GM20000 (cell line): ENCODE measurements at regions not wholly inside any gene's neighbourhood (a gene's known extent, or its start where the extent isn't known, plus 50 kb on each side); places are given as distances from the start of the nearest gene placed in this dataset.
"Not testable (repeated sequence)": the region's sequence is repeated elsewhere in the genome, so short reads cannot be mapped to it uniquely, and the experiment has no call there.

ENCODE experiments used
- DNase-seq: peaks from one replicate; pipeline ENCODE4 v3.0.0; 2012; ENCODE audit warnings: low spot score
- CTCF ChIP-seq: IDR thresholded peaks from 2 replicates; pipeline ENCODE4 v1.5.1; 2012; ENCODE audit warnings: mild to moderate bottlenecking, control low read depth; ENCODE audit errors: extremely low read depth, missing control alignments

GRCh38 chr2:109689182-109689930, 75.2 kb downstream of the SOWAHC start:
- no peak for DNase-seq
- no peak for TF ChIP-seq CTCF

GRCh38 chr2:109689973-109690372, 75.8 kb downstream of the SOWAHC start:
- no peak for DNase-seq
- no peak for TF ChIP-seq CTCF

- no peak for TF ChIP-seq CTCF
Observed at GRCh38 chr2:109690457-109690821, 76.3 kb downstream of the SOWAHC start.

GRCh38 chr2:109690822-109691541, 76.8 kb downstream of the SOWAHC start:
- TF ChIP-seq CTCF, result no peak
- no peak for DNase-seq

More at GRCh38 chr2:109690457-109690821, 76.3 kb downstream of the SOWAHC start:
- no peak for DNase-seq

GRCh38 chr2:109692013-109692743, 78.0 kb downstream of the SOWAHC start:
- DNase-seq, result no peak
- TF ChIP-seq CTCF, result no peak

GRCh38 chr2:109692831-109693230, 78.7 kb downstream of the SOWAHC start:
- not testable (repeated sequence) for DNase-seq

GRCh38 chr2:109693292-109693691, 79.1 kb downstream of the SOWAHC start:
- DNase-seq, result not testable (repeated sequence)

GRCh38 chr2:109694190-109694589, 80.0 kb downstream of the SOWAHC start:
- DNase-seq, result no peak
- no peak for TF ChIP-seq CTCF
